Thyroid gland (tissue), 4 donors: ENCODE measurements at regions not wholly inside any gene's neighbourhood (a gene's known extent, or its start where the extent isn't known, plus 50 kb on each side); places are given as distances from the start of the nearest gene placed in this dataset.
"Not testable (repeated sequence)": the region's sequence is repeated elsewhere in the genome, so short reads cannot be mapped to it uniquely, and the experiment has no call there.

Experiments
- POLR2A ChIP-seq, 2 donors: fragments of 450-650 bp; IDR thresholded peaks; one replicate each; pipeline ENCODE4 v1.6.1; 2017; ENCODE audit warnings: antibody characterized with exemption in 2 of 2, mild to moderate bottlenecking in 2 of 2, moderate library complexity in 1 of 2
- TF ChIP-seq, protein P1 (sequence below), 6 experiments: fragments of 200-600 bp in 3 of 6; fragments of 450-650 bp in 3 of 6; sonication (generic) in 3 of 6; IDR thresholded peaks; one replicate each; pipeline ENCODE4 v1.5.1; 2016 to 2019; ENCODE audit warnings: antibody characterized with exemption in 6 of 6, mild to moderate bottlenecking in 2 of 6, inconsistent platforms in 1 of 6, moderate library complexity in 1 of 6

DNA sequence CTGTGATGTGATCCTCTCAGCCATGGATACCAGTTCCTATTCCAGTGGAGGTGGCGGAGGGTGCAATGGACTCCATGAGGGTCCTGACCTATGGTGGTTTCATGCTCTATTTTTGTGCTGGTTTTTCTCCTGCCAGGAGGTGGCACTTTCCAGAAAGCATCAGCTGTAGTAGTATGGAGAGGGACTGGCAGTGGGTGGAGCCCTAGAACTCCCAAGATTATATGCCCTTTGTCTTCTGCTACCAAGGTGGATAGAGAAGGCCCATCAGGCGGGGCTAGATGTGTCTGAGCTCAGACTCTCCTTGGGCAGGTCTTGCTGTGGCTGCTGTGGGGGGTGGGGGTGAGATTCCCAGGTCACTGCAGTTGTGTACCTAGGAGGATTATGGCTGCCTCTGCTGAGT, 104.5 kb upstream of the S1PR3 start:
- TF ChIP-seq, protein P1, sequence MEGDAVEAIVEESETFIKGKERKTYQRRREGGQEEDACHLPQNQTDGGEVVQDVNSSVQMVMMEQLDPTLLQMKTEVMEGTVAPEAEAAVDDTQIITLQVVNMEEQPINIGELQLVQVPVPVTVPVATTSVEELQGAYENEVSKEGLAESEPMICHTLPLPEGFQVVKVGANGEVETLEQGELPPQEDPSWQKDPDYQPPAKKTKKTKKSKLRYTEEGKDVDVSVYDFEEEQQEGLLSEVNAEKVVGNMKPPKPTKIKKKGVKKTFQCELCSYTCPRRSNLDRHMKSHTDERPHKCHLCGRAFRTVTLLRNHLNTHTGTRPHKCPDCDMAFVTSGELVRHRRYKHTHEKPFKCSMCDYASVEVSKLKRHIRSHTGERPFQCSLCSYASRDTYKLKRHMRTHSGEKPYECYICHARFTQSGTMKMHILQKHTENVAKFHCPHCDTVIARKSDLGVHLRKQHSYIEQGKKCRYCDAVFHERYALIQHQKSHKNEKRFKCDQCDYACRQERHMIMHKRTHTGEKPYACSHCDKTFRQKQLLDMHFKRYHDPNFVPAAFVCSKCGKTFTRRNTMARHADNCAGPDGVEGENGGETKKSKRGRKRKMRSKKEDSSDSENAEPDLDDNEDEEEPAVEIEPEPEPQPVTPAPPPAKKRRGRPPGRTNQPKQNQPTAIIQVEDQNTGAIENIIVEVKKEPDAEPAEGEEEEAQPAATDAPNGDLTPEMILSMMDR (IDR thresholded peaks at IDR 0.05), result not testable (repeated sequence)
- not testable (repeated sequence) for TF ChIP-seq POLR2A (IDR thresholded peaks at IDR 0.05)
